HG03108 (cell line): ENCODE measurements at regions not wholly inside any gene's neighbourhood (a gene's known extent, or its start where the extent isn't known, plus 50 kb on each side); places are given as distances from the start of the nearest gene placed in this dataset.

Source experiments
- ATAC-seq: cut with Tn5 transposase; IDR thresholded peaks from one replicate; pipeline ENCODE4 v1.9.1; 2021; ENCODE audit warnings: moderate library complexity; ENCODE audit not compliant: unreplicated experiment

GRCh38 chr1:185515696-185516095 lies 198.7 kb upstream of the IVNS1ABP start:
- ATAC-seq, result no peak

- no peak for ATAC-seq
These were observed 197.3 kb upstream of the IVNS1ABP start for GRCh38 chr1:185514311-185514710.

- no peak for ATAC-seq
These were observed 195.4 kb upstream of the IVNS1ABP start for GRCh38 chr1:185512442-185512841.

- no peak for ATAC-seq
These were observed 184.1 kb upstream of the IVNS1ABP start for GRCh38 chr1:185501099-185501498.

GRCh38 chr1:185500001-185500626 lies 183.1 kb upstream of the IVNS1ABP start:
- no peak for ATAC-seq

- ATAC-seq, result no peak
These were observed 181.2 kb upstream of the IVNS1ABP start for GRCh38 chr1:185498207-185498606.

GRCh38 chr1:185497177-185497576 lies 180.1 kb upstream of the IVNS1ABP start:
- ATAC-seq, result no peak

- no peak for ATAC-seq
These were observed 178.9 kb upstream of the IVNS1ABP start for GRCh38 chr1:185495898-185496297.

GRCh38 chr1:185495007-185495406 lies 178.0 kb upstream of the IVNS1ABP start:
- no peak for ATAC-seq

- no peak for ATAC-seq
These were observed 175.2 kb upstream of the IVNS1ABP start for GRCh38 chr1:185492089-185492825.

- no peak for ATAC-seq
These were observed 174.6 kb upstream of the IVNS1ABP start for GRCh38 chr1:185491604-185492003.

GRCh38 chr1:185490924-185491323 lies 173.9 kb upstream of the IVNS1ABP start:
- no peak for ATAC-seq

- ATAC-seq, result no peak
These were observed 172.4 kb upstream of the IVNS1ABP start for GRCh38 chr1:185489406-185489805.

GRCh38 chr1:185488808-185489207 lies 171.8 kb upstream of the IVNS1ABP start:
- no peak for ATAC-seq

- no peak for ATAC-seq
These were observed 170.9 kb upstream of the IVNS1ABP start for GRCh38 chr1:185487936-185488335.

GRCh38 chr1:185487026-185487425 lies 170.0 kb upstream of the IVNS1ABP start:
- no peak for ATAC-seq

- ATAC-seq, result no peak
These were observed 169.3 kb upstream of the IVNS1ABP start for GRCh38 chr1:185486346-185486745.

- no peak for ATAC-seq
These were observed 166.8 kb upstream of the IVNS1ABP start for GRCh38 chr1:185483664-185484450.

GRCh38 chr1:185483217-185483616 lies 166.2 kb upstream of the IVNS1ABP start:
- ATAC-seq, result no peak

GRCh38 chr1:185480545-185480944 lies 163.5 kb upstream of the IVNS1ABP start:
- no peak for ATAC-seq

- no peak for ATAC-seq
These were observed 162.8 kb upstream of the IVNS1ABP start for GRCh38 chr1:185479796-185480195.

GRCh38 chr1:185478877-185479276 lies 161.8 kb upstream of the IVNS1ABP start:
- no peak for ATAC-seq
